Inflammatory macrophage treated with lipopolysaccharide for 4 hours (primary cell): ENCODE measurements at regions not wholly inside any gene's neighbourhood (a gene's known extent, or its start where the extent isn't known, plus 50 kb on each side); places are given as distances from the start of the nearest gene placed in this dataset.
A peak's percentile ranks its signal among the peaks of the same experiment; 100 is the strongest.
"Not testable (repeated sequence)": the region's sequence is repeated elsewhere in the genome, so short reads cannot be mapped to it uniquely, and the experiment has no call there.

ENCODE experiments used
- DNase-seq: peaks from one replicate; pipeline ENCODE4 v3.0.0-alpha.2; 2020

DNA sequence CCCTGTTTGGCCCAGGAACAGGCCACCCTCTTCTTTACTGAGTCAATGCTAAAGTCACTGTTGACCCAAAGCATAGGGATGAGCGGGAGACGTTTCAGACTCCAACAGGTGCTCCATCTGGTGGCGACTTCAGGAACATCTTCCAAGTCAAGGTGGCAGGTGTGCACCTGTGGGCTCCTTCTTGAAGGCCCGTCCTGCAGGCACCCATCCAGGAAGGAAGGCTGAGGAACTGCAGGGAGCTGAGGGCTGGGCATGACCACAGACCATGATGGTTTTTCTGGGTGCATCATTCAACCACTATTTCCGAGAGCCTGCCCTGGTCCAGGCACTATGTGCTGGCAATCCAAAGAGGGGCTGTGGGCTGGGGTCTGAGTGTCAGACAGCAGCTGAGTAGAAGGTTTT lies 142.8 kb downstream of the NDUFA10 start:
- DNase-seq = peak; percentile 8

GRCh38 chr2:239881561-239882320 lies 143.4 kb downstream of the NDUFA10 start:
- DNase-seq = no peak

- DNase-seq = no peak
These were observed 144.1 kb downstream of the NDUFA10 start for GRCh38 chr2:239881031-239881471.

GRCh38 chr2:239880396-239880795 lies 144.7 kb downstream of the NDUFA10 start:
- no peak for DNase-seq

DNA sequence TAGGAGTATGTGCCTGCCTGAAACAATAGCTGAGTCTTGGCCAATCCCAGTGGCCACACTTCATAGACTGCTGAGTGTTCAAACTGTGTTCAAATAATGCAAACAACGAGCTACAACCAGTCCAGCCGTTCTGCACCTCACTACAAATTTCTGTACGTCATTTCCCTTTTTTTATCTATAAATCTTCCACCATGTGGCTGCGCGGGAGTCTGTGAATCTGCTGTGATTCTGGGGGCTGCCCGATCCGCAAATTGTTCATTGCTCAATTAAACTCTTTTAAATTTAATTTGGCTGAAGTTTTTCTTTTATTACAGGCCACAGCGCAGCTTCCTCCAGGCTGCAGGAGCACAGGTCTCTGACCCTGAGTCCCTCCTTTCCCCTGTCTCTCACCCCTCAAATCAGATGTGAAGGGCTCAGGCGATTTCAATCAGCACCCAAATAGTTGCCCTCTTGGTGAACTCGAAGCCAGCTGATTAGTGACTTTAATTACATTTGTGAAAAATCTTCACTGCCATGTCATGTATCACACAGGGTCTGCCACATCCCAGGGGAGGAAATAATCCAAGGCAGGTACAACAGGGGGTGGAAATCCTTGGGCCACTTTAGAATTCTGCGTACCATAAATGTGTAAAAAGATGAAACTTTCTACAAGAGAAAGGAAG lies 145.6 kb downstream of the NDUFA10 start:
- DNase-seq = no peak

DNA sequence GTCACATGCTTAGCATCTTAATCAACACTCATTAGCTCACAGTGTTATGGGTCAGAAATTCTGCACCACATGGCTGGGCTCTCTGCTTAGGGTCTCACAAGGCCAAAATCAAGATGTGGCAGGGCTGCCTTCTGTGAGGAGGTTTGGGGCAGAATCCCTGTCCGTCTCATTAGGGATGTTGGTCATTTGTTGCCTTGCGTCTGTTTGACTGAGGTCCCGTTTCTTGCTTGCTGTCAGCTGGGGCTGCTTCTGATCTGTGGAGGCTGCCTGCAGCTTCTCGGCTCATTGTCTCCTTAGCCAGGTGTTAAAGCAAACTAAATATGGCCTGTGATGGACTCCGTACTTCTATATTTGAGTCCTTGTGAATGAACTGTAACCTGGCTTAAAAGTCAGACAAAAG lies 146.5 kb downstream of the NDUFA10 start:
- no peak for DNase-seq

DNA sequence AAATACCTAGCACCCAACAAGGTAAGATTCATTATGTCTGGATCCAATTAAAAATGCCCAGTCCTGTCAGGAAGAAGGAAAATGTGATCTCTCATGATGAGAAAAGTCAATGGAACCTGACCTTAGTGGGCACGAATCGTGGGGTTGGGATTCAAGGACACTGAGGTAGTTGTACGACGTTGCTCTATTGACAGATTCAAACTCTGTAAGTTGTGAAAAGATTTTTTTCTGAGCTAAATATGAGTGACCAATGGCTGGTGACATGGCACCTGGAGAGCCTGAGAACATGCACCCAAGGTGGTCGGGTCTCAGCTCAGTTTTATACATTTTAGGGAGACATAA lies 148.2 kb downstream of the NDUFA10 start:
- DNase-seq = no peak

DNA sequence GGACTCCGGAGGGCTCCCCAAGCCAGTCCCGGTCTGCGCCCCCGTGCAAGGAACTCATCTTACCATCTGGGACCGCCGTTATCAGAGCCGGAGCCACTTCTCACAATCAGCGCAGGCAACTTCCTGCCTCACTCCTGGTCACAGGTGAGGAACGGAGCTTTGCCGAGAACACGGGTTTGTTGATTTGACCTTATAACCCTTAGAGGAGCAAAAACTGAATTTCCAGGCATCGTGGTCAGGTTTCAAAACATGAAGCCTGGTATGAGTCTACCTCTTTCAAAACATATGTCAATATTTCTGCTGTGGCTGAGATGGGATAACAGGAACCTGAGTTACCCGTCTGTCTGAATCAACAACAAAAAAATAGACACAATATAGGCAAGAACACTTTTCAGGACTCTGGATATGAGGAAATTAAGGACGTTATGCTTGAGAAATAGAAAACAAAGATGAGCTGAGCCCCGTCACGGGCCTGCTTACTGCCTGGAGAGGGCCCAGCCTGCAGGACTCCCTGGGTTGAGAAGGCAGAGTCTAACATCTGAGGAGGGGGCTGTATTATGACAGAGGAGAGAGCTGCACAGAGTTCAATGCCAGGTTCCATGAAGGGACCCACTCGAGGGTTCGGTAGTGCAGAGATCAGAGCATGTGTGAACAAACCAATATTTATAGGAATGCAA lies 148.7 kb downstream of the NDUFA10 start:
- DNase-seq = peak; percentile 52

DNA sequence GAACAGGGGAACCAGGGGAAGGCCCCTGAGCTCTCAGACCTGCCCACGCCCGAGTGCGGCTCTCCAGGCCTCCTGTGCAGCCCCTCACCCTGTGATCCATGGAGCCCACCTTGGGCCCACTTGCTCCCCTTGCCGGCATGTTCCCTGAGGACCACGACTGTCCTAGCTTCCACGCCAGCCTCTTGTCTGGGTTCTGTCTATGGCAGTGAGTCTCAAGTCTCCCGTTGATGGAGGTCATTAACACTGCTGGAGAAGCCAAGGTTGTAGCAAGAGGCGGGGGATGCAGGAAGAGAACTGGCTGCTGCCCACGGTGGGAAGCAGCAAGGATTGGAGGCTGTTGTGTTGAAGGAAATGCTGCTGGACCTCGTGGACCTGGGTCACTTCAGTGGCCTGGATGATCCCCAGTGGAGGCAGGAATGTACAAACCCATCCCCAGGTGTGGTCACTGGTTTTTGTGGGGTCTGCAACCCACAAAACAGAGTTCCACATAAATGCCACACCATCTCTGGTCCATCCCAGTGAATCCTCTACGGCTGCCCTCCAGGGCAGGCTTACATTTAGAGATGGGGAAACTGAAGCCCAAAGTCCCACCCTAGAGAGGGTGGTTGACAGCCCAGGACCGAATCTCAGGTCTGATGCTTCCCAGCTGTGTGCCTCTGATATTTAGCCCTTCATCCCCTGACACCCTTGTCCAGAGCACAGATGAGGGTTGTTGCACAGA lies 150.3 kb downstream of the NDUFA10 start:
- no peak for DNase-seq

- no peak for DNase-seq
These were observed 151.2 kb downstream of the NDUFA10 start for GRCh38 chr2:239873656-239874635.

DNA sequence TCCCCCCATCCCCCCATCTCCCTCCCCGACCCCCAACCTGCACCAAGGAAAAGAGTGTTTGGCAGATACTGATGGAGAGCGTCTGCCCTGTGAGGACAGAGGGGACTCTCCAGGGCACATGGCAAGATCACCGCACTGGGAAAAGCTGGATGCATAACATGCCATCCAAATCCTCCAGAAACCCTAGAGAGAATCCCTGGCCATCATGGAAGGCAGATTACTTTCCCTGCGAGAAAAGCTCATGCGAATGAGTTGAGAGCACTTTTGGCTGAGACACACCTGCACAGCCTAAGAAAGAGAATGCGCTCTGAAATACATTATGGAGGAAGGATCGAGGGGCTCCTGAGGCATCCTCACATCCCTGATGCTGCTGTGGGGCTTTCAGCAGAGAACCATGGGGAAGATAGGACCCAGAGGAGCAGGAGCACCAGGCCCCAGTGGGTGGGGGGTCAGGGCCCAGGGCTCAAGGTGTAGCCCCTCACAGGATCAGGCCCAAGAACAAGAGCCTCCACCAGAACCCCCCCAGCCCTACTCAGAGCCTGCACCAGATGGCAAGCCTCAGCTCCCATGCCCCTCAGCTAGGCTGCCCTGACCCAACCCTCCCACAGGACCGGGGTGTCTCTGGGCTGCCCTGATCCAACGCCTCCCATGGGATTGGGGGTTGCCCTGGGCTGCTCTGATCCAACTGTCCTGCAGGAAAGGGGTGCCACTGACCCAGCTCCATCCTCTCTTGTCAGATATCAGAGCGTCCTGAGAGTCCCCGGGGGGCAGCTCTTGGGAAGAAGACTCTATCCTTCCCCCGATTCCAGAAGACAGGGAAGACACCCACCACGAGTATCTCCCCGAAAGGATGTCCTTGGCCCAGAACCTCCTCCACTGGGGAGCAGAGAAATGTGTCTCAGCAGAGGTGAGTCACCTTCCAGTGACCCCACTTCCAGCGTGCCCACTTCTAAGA lies 153.4 kb downstream of the NDUFA10 start:
- no peak for DNase-seq

- DNase-seq = no peak
These were observed 154.3 kb downstream of the NDUFA10 start for GRCh38 chr2:239870863-239871262.

- DNase-seq = no peak
These were observed 154.9 kb downstream of the NDUFA10 start for GRCh38 chr2:239870276-239870675.

GRCh38 chr2:239869272-239870155 lies 155.6 kb downstream of the NDUFA10 start:
- no peak for DNase-seq

DNA sequence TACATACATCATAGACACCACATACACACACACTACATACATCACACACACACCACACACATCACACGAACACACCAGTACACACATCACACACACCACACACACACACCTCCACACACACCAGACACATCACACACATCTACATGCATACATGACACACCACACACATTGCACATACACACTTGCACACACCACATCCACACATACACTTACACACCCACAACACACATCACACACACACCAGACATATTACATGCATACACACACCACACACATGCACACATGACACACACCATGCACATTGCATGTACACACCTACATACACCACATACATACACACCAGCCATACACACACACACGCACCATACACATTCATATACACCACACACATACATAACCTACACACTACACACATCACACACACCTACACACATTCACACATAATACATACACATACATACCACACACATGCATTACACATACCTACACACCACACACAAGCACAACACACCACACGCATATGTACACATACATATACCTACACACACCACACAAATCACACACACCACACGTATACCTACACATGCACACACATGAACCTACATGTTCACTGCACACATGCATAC lies 156.5 kb downstream of the NDUFA10 start:
- no peak for DNase-seq

GRCh38 chr2:239866778-239867177 lies 158.4 kb downstream of the NDUFA10 start:
- no peak for DNase-seq

DNA sequence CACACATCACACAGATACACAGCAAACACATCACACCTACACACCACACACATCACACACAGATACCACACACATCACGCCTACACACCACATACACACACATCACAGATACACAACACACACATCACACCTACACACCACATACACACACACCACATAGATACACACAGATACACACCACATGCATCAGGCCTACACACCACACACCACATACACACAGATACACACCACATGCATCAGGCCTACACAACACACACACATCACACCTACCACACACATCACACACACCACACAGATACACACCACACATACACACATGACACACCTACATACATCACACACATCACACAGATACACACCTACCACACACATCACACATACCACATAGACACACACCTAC lies 158.8 kb downstream of the NDUFA10 start:
- DNase-seq = no peak

DNA sequence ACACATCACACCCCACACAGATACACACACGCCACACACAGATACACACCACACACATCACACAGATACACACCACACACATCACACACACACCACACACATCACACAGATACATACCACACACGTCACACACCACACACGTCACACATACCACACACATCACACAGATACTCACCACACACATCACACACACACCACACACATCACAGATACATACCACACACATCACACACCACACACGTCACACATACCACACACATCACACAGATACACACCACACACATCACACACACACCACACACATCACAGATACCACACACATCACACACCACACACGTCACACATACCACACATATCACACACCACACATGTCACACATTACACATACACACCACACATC lies 159.3 kb downstream of the NDUFA10 start:
- not testable (repeated sequence) for DNase-seq

- DNase-seq = no peak
These were observed 160.0 kb downstream of the NDUFA10 start for GRCh38 chr2:239865059-239865639.
